GM12878 (cell line): ENCODE measurements at regions not wholly inside any gene's neighbourhood (a gene's known extent, or its start where the extent isn't known, plus 50 kb on each side); places are given as distances from the start of the nearest gene placed in this dataset.

Experiments used
- ATAC-seq: fragments of 200-7000 bp; cut with Tn5 transposase; 3 replicates; pipeline ENCODE4 v1.9.1; 2020; ENCODE audit warnings: mild to moderate bottlenecking, moderate library complexity
- BruUV-seq: library from RNA; stranded (reverse); fragments of 400-500 nt; replicated peaks from 2 replicates; lab custom pipeline; 2021; lab: Mats Ljungman, UMichigan
- CTCF ChIA-PET: fragments of 300-600 bp; sonication (Branson Sonifier 250); formaldehyde crosslinking; extraction: SDS; loops from one replicate; lab custom pipeline; 2021; ENCODE audit warnings: inconsistent platforms; lab: Yijun Ruan, JAX
- POLR2A ChIA-PET: fragments of 350-600 bp; formaldehyde crosslinking; extraction: SDS; loops from one replicate; lab custom pipeline; 2021; ENCODE audit warnings: inconsistent platforms; lab: Charles Lee
- RAD21 ChIA-PET: fragments of 300-600 bp; sonication (Branson Sonifier 250); formaldehyde crosslinking; loops from one replicate; lab custom pipeline; 2023; ENCODE audit warnings: antibody characterized with exemption; ENCODE audit not compliant: unreplicated experiment; lab: Charles Lee
- SMC1A ChIA-PET: fragments of 300-600 bp; sonication (Branson Sonifier 250); formaldehyde crosslinking; loops from one replicate; lab custom pipeline; 2023; ENCODE audit not compliant: unreplicated experiment, uncharacterized antibody; lab: Charles Lee
- DNase-seq: peaks from one replicate; pipeline ENCODE4 v3.0.0-alpha.2; 2011; ENCODE audit warnings: low read depth, low spot score
- FAIRE-seq: peaks from 3 replicates; lab custom pipeline; 2011; peaks lifted over from hg19 to GRCh38; lab: Jason Lieb, UNC
- H2AFZ ChIP-seq: 2 replicates; pipeline ENCODE4 v1.6.0; 2011; ENCODE audit warnings: low read depth, low read length, control low read depth; ENCODE audit not compliant: control insufficient read depth
- H3K27ac ChIP-seq: 2 replicates; pipeline ENCODE4 v1.5.1; 2011; ENCODE audit warnings: control low read depth; ENCODE audit not compliant: control insufficient read depth, insufficient read depth
- H3K27me3 ChIP-seq, 2 experiments: replicated peaks in 1 of 2; 2 replicates each; pipeline versions ENCODE4 v1.6.0 to v1.6.1; 2011; ENCODE audit warnings: low read length in 1 of 2; ENCODE audit not compliant: control insufficient read depth in 2 of 2, insufficient read depth in 2 of 2
- H3K36me3 ChIP-seq, 2 experiments: 2 replicates each; pipeline ENCODE4 v1.5.1; 2011; ENCODE audit warnings: low read length in 1 of 2; ENCODE audit not compliant: control insufficient read depth in 2 of 2, insufficient read depth in 2 of 2
- H3K4me1 ChIP-seq: 2 replicates; pipeline ENCODE4 v1.6.1; 2011; ENCODE audit warnings: mild to moderate bottlenecking, low read length, moderate library complexity, mixed read lengths; ENCODE audit not compliant: control insufficient read depth, insufficient read depth
- H3K4me2 ChIP-seq: 2 replicates; pipeline ENCODE4 v1.6.0; 2011; ENCODE audit warnings: control low read depth; ENCODE audit not compliant: control insufficient read depth, insufficient read depth
- H3K4me3 ChIP-seq: fragments of 200-600 bp; sonication (generic); 2 replicates; pipeline ENCODE4 v1.5.1; 2016
- H3K79me2 ChIP-seq: 2 replicates; pipeline ENCODE4 v1.6.0; 2011; ENCODE audit warnings: low read length; ENCODE audit not compliant: control insufficient read depth, insufficient read depth
- H3K9ac ChIP-seq: 2 replicates; pipeline ENCODE4 v1.8.0; 2011; ENCODE audit warnings: low read length, control low read depth, mixed read lengths; ENCODE audit not compliant: control insufficient read depth, insufficient read depth
- H3K9me3 ChIP-seq: replicated peaks from 3 replicates; pipeline ENCODE4 v1.5.1; 2011; ENCODE audit warnings: mild to moderate bottlenecking, low read length; ENCODE audit not compliant: control insufficient read depth, insufficient read depth
- H4K20me1 ChIP-seq: 2 replicates; pipeline ENCODE4 v1.6.0; 2011; ENCODE audit not compliant: control insufficient read depth, insufficient read depth
- BRCA1 ChIP-seq: IDR thresholded peaks from 2 replicates; pipeline ENCODE4 v1.6.1; 2011; ENCODE audit warnings: low read depth, low read length, improper control_type of control experiment
- DPF2 ChIP-seq: fragments of 450-650 bp; IDR thresholded peaks from 2 replicates; pipeline ENCODE4 v1.6.1; 2017; ENCODE audit warnings: mild to moderate bottlenecking
- ESRRA ChIP-seq: IDR thresholded peaks from 2 replicates; pipeline ENCODE4 v1.6.1; 2012; ENCODE audit warnings: mild to moderate bottlenecking, low read length, improper control_type of control experiment
- KDM1A ChIP-seq: fragments of 200-600 bp; sonication (generic); IDR thresholded peaks from 2 replicates; pipeline ENCODE4 v1.6.1; 2016; ENCODE audit warnings: borderline replicate concordance
- KLF5 ChIP-seq: fragments of 450-650 bp; IDR thresholded peaks from 2 replicates; pipeline ENCODE4 v1.6.1; 2014; ENCODE audit warnings: mild to moderate bottlenecking; ENCODE audit not compliant: partially characterized antibody
- MAX ChIP-seq: IDR thresholded peaks from 2 replicates; pipeline ENCODE4 v1.6.1; 2012; ENCODE audit warnings: low read depth, low read length, improper control_type of control experiment
- MYB ChIP-seq: fragments of 150-350 bp; IDR thresholded peaks from 2 replicates; pipeline ENCODE4 v1.6.1; 2014; ENCODE audit warnings: mild to moderate bottlenecking, low read depth, low read length, borderline replicate concordance
- NFIC ChIP-seq: IDR thresholded peaks from 2 replicates; pipeline ENCODE4 v1.6.1; 2012; ENCODE audit warnings: low read depth, mild to moderate bottlenecking, inconsistent platforms, low read length, moderate library complexity
- NR2C2 ChIP-seq: IDR thresholded peaks from 2 replicates; pipeline ENCODE4 v1.6.1; 2011; ENCODE audit warnings: borderline replicate concordance, low read depth; ENCODE audit not compliant: control insufficient read depth, insufficient read length
- RBBP5 ChIP-seq: fragments of 200-600 bp; sonication (generic); conservative IDR thresholded peaks from 2 replicates; pipeline ENCODE4 v1.6.1; 2016
- SIN3A ChIP-seq: IDR thresholded peaks from 2 replicates; pipeline ENCODE4 v1.6.1; 2012; ENCODE audit warnings: low read depth, low read length, improper control_type of control experiment
- SP1 ChIP-seq: IDR thresholded peaks from one replicate; pipeline ENCODE4 v1.6.1; 2011; ENCODE audit warnings: low read depth, low read length
- STAT3 ChIP-seq: IDR thresholded peaks from 2 replicates; pipeline ENCODE4 v1.6.1; 2011; ENCODE audit warnings: low read depth, low read length, improper control_type of control experiment
- ZBED1 ChIP-seq: IDR thresholded peaks from 2 replicates; pipeline ENCODE4 v1.6.1; 2016; ENCODE audit warnings: borderline replicate concordance
- ZNF687 ChIP-seq: fragments of 450-650 bp; IDR thresholded peaks from 2 replicates; pipeline ENCODE4 v1.6.1; 2017; ENCODE audit warnings: mild to moderate bottlenecking, moderate library complexity
- WGBS: methylation state at CpG from one replicate; pipeline ENCODE4 v1.1.6; 2016; ENCODE audit warnings: low lambda C conversion rate; ENCODE audit not compliant: insufficient replicate concordance, insufficient coverage; ENCODE audit errors: missing lambda C conversion rate; 5-methylcytosine and 5-hydroxymethylcytosine counted together
- in situ Hi-C: fragments of 300-500 bp; cut with MboI; formaldehyde crosslinking; loops from 9 replicates; pipeline ENCODE4 v1.14.3; 2018; ENCODE audit warnings: mixed read lengths
- intact Hi-C: fragments of 100-400 bp; cut with micrococcal nuclease; formaldehyde crosslinking; loops from one replicate; pipeline ENCODE4 v1.14.2; 2022; ENCODE audit not compliant: unreplicated experiment
- TF ChIP-seq, protein P1 (sequence below): IDR thresholded peaks from 2 replicates; pipeline ENCODE4 v1.6.1; 2011; ENCODE audit warnings: mild to moderate bottlenecking, low read depth, low read length, moderate library complexity; ENCODE audit not compliant: insufficient replicate concordance
- TF ChIP-seq, protein P2 (sequence below): fragments of 150-350 bp; IDR thresholded peaks from 2 replicates; pipeline ENCODE4 v1.6.1; 2016; ENCODE audit warnings: low read depth, low read length

DNA sequence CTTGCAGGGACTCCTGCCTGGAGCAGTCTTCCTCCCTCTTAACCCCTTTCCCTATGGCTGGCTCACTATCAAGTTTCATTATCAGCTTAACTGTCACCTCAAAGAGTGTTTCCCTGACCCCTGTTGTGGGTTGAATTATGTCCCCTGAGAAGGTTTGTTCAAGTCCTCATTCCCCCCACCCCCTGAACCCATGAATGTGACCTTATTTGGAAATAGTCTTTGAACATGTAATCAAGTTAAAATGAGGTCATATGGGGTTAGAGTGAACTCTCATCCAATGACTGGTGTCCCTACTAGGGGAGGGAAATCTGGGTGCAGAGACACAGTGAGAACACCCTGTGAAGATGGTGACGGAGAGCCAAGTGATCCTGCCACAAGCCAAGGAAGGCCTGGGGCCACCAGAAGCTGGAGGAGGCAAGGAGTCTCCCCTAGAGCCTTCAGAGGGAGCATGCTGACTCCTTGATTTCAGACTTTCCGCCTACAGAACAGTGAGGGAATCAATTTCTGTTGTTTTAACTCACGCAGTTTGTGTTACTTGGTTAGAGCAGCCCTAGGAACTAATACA, 165.2 kb upstream of the TOP1 start:
- H3K79me2 ChIP-seq = no peaks in the 10 kb centered on the region
- ChIA-PET SMC1A (no interaction called here), POLR2A (no interaction called here), CTCF (no interaction called here), RAD21 (no interaction called here)
- no peaks in the 10 kb centered on the region for H4K20me1 ChIP-seq
- H3K4me3 ChIP-seq = no peak overlapping the region
- TF ChIP-seq RBBP5 (no peak), STAT3 (no peak), ZBED1 (no peak), MAX (no peak), ESRRA (no peak), KDM1A (no peak), NFIC (no peak), NR2C2 (no peak), SP1 (no peak), ZNF687 (no peak), BRCA1 (no peak), KLF5 (no peak), DPF2 (no peak), MYB (no peak), SIN3A (no peak)
- TF ChIP-seq, protein P1, sequence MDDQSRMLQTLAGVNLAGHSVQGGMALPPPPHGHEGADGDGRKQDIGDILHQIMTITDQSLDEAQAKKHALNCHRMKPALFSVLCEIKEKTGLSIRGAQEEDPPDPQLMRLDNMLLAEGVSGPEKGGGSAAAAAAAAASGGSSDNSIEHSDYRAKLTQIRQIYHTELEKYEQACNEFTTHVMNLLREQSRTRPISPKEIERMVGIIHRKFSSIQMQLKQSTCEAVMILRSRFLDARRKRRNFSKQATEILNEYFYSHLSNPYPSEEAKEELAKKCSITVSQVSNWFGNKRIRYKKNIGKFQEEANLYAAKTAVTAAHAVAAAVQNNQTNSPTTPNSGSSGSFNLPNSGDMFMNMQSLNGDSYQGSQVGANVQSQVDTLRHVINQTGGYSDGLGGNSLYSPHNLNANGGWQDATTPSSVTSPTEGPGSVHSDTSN = no peak
- TF ChIP-seq, protein P2, sequence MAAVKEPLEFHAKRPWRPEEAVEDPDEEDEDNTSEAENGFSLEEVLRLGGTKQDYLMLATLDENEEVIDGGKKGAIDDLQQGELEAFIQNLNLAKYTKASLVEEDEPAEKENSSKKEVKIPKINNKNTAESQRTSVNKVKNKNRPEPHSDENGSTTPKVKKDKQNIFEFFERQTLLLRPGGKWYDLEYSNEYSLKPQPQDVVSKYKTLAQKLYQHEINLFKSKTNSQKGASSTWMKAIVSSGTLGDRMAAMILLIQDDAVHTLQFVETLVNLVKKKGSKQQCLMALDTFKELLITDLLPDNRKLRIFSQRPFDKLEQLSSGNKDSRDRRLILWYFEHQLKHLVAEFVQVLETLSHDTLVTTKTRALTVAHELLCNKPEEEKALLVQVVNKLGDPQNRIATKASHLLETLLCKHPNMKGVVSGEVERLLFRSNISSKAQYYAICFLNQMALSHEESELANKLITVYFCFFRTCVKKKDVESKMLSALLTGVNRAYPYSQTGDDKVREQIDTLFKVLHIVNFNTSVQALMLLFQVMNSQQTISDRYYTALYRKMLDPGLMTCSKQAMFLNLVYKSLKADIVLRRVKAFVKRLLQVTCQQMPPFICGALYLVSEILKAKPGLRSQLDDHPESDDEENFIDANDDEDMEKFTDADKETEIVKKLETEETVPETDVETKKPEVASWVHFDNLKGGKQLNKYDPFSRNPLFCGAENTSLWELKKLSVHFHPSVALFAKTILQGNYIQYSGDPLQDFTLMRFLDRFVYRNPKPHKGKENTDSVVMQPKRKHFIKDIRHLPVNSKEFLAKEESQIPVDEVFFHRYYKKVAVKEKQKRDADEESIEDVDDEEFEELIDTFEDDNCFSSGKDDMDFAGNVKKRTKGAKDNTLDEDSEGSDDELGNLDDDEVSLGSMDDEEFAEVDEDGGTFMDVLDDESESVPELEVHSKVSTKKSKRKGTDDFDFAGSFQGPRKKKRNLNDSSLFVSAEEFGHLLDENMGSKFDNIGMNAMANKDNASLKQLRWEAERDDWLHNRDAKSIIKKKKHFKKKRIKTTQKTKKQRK = no peak
- H3K4me2 ChIP-seq = no peak overlapping the region
- no peak overlapping the region for H3K9ac ChIP-seq
- no peak for FAIRE-seq
- no peaks in the 10 kb centered on the region for H3K36me3 ChIP-seq
- ATAC-seq = no peak
- DNase-seq = no peak
- no TSS peak for BruUV-seq
- H3K4me1 ChIP-seq = no peaks in the 10 kb centered on the region
- 26% methylated on average over 3 of the region's 3 CpGs for WGBS
- peaks cover 0 to 1% of the 10 kb centered on the region in 2 experiments; a peak in 1 of 4 replicates for H3K27me3 ChIP-seq
- no peaks in the 10 kb centered on the region for H3K9me3 ChIP-seq
- intact Hi-C loops = no loop called here
- H3K27ac ChIP-seq = no peak overlapping the region
- no peak overlapping the region for H2AFZ ChIP-seq
- in situ Hi-C loops = no loop called here
